Superior temporal gyrus (tissue), 1 donor: ENCODE measurements at regions not wholly inside any gene's neighbourhood (a gene's known extent, or its start where the extent isn't known, plus 50 kb on each side); places are given as distances from the start of the nearest gene placed in this dataset.
"Not testable (repeated sequence)": the region's sequence is repeated elsewhere in the genome, so short reads cannot be mapped to it uniquely, and the experiment has no call there.

ENCODE experiments used
- DNase-seq: peaks from one replicate; pipeline ENCODE4 v3.0.0-alpha.2; 2016; ENCODE audit errors: extremely low spot score

- no peak for DNase-seq
Measured at GRCh38 chr2:228793116-228793515, 478.0 kb downstream of the PID1 start.

DNA sequence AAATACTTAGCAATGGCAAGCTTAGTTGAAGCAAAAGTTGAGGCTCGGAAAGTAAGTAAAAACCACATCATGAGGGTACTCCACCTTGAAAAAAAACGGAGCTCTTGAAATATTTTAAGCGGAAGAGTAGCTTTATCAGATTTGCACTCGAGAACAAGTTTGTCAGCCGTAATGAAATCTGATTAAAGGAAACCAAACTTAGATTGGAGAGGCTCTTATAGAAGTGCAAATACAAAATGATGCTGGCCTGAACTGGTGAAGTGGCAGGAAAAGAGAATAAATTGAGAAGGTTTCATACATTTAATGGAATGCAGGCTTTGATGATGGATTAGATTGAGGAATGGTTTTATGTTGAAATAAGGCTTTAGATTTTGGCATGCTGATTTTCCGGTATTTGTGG is 484.2 kb downstream of the PID1 start:
- no peak for DNase-seq

DNA sequence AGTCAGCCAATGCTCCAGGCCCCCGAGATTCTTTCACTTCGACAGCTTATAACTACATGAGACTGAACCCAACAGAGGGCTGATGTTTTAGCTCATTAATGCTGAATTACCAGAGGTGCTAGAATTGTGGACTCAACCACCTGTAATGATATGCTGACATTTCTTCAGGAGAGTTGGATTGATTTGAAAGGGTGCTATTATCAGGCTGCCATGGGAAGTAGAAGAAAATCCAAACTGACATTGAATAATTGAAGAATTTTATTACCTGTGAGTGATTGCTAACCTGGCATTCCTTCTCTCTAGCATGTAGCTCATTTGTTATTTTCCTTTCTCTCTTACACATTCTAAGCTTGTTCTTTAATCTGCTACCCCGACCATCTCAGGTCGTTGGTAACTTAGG is 488.8 kb downstream of the PID1 start:
- no peak for DNase-seq

DNA sequence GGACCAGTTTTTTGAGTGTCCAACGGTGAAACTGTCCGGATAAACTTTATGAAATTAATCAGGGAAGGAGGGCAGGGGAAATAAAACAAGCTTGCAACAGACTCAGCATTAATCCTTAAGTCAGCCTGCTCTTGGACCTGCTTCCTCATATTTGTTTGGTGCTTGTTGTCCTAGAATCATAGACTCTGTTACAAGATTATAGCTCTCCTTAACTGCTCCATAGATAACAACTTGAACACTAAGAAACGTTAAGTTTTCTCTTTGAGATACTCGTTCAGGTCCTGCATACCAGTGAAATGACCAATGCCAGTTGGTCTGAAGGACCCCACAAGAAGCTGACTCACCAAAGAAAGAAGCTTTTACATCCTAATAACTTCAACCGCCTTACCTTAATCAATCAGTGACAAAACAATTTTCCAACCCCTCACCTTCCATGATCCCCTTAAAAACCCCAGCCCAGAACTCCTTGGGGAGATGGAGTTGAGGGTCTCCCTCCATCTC is 493.2 kb downstream of the PID1 start:
- DNase-seq: no peak

DNA sequence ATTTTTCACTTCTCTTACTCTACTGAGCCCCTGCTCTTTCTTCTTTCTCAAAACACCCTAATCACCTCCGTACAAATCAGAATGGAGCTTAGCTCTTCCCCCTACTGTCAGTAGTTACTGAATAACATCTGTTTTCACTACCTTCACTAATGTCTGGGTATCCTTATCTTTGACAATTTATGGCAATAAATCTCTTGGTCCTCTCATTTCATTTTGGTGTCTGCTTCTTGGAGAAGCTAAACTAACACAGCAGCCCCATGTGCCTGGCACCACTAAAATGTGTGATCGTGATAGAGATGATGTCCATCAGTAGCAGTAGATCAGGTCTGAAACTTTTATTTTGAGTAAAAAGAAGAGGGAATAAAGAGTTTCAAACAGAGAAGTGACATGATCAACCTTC is 496.5 kb downstream of the PID1 start:
- no peak for DNase-seq

- no peak for DNase-seq
Measured at GRCh38 chr2:228771774-228772173, 499.3 kb downstream of the PID1 start.

- no peak for DNase-seq
Measured at GRCh38 chr2:228771315-228771714, 499.8 kb downstream of the PID1 start.

DNA sequence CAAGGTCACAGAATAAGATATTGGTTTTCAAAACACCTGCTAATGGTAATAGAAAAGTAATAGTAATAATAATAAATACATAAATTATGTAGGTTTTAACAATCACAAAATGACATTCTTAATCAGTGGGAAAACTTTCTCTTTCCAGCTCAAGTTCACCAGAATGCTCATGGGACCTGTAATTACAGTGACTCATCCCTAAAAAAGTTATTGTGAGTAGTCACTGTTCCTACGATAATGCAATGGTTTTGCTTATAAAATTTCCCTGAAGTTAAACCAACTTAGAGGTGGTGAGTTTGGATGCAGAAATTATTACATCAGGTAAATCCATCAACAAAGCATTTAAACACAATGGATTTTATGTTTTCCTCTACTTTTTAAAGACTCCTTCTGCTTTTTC is 502.3 kb downstream of the PID1 start:
- no peak for DNase-seq

DNA sequence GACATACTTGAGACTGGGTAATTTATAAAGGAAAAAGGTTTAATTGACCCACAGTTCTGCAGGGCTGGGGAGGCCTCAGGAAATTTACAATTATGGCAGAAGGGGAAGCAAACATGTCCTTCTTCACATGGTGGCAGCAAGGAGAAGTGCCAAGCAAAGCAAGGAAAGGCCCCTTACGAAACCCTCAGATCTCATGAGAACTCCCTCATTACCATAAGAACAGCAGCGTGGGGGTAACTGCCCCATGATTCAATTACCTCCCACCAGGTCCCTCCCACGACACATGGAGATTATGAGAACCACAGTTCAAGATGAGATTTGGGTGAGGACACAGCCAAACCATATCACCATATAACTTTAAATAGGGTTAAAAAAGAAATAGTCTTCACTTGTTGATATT is 502.9 kb downstream of the PID1 start:
- not testable (repeated sequence) for DNase-seq

DNA sequence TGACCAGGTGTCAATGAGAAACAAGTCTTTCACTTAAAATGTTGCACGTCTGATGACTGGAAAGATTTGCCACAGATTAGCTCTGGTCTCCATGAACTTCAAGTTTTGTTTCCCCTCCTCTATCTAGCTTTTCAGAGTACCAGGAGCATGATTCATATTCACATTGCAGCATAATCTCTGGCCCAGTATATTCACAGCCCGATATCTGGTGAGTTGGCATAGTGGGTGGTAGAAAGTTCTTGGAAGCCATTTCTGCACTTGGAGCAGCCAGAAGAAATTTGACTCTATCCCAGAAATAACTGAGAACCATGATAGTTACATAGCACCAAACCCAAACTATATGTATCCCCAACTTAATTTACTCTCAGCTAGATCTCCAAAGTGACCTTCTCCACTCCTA is 503.9 kb downstream of the PID1 start:
- no peak for DNase-seq

- DNase-seq: no peak
Measured at GRCh38 chr2:228763379-228763981, 507.6 kb downstream of the PID1 start.

- no peak for DNase-seq
Measured at GRCh38 chr2:228762565-228762964, 508.5 kb downstream of the PID1 start.

GRCh38 chr2:228755661-228756060 is 515.4 kb downstream of the PID1 start:
- DNase-seq: not testable (repeated sequence)

DNA sequence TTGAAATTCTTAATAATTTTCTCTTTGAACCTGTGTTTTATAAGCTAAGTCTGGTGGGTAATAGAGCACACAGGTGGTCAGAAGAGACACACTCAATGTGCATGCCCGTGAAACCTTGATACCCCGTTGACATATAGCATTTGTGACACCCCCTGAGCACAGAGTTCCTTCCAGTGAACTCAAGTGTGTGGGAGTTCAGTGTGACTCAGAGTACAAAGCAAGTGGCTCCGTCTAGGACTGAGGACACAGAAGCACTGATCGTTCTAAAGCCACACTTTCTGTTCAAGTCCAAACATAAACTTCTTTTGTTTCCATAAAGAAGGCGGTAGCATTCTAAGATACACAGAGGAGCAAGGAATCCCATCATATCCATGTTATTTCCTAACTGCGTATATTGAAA is 523.6 kb downstream of the PID1 start:
- no peak for DNase-seq

DNA sequence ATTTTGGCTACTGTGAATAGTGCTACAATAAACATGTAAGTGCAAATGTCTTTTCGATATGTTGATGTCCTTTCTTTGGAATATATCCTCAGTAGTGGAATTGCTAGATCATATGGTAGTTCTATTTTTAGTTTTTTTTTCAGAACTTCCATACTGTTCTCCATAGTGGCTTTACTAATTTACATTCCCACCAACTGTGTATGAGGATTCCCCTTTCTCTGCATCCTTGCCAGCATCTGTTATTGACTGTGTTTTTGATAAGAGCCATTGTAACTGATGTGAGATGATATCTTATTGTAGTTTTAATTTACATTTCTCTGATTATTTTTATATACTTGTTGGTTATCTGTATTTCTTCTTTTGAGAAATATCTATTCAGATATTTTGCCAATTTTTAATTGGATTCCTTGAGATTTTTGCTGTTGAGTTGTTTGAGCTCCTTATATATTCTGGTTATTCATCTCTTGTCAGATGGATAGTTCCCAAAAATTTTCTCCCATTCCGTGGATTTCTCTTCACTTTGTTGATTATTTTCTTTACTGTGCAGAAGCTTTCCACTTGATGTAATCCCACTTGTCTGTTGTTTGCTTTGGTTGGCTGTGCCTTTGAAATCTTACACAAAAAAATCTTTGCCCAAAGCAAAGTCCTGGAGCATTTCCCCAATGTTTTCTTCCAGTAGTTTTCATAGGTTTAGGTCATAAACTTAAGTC is 532.3 kb downstream of the PID1 start:
- DNase-seq: no peak

GRCh38 chr2:228735697-228736096 is 535.4 kb downstream of the PID1 start:
- no peak for DNase-seq

DNA sequence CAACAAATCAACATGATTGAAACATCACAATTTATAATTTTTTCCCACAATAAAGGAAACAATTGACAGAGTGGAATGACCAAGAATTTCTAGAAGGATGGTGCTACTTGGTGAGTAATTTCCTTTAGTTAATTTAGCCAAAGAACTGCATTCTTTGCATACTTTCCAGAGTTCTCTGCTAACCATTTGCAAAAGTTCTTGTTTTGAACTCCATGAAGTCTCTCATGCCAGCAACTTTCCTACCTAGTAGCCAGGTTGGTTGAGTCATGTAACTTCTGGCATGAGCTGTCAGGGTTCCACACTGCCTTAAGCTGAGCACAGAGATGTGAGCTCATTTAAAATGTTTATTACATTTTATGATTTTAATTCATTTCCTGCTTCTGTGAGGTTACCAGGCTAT is 539.6 kb downstream of the PID1 start:
- DNase-seq: no peak

- no peak for DNase-seq
Measured at GRCh38 chr2:228728961-228729360, 542.1 kb downstream of the PID1 start.

- no peak for DNase-seq
Measured at GRCh38 chr2:228725031-228725430, 543.5 kb upstream of the SPHKAP start.

DNA sequence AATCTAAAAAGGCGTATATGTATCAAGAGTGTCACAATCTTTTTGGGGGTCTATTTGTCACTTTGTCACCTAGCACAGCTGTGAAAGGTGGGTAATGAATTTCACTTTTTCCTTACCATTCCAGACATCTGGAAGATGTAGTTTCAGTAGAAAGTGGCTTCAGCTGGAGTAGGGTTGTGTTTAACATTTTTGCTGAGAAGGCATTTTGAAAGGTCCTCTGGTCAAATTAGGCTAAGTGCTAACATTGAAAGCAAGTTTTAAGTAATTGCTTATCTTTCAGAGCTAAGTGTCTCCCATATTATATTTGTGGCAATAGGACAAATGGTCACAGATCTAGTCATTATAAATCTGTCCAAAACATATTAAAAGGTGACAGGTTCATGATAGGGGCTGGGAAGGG is 542.1 kb upstream of the SPHKAP start:
- no peak for DNase-seq

DNA sequence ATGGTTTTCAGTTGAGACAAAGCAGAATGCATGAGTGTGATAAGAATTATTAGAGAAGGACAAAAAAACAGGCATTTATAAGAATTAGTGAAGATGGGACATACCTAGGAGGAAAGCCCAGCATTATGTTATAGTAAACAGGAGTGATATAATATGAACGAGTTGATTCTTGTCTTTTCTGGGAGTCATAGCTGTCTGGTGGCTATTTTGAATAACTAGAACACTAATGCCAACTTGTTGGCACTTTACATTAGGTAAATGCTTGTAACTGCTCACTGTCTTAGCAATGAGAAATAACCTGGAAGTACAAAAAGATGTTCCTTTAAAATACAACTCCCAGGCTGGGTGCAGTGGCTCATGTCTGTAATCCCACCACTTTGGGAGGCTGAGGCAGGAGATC is 540.8 kb upstream of the SPHKAP start:
- DNase-seq: no peak

DNA sequence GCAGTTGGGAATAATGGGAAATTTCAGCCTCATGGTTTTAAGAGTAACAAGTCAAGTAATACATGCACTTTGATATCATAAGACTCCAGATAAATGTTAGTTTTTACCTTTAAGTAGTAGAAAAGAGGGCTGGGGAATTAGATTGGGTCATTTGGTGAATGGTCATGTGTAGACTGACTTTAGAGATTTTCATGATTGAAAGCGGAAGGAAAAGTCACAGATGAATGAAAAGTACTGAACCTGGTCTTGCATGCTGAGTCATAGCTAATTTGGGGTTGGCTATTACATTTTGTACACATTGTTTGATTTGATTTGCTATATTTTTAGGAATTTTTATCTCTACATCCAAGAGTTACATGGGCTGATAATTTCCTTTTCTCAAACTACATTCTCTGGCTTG is 539.4 kb upstream of the SPHKAP start:
- DNase-seq: no peak

- DNase-seq: no peak
Measured at GRCh38 chr2:228709788-228710371, 528.4 kb upstream of the SPHKAP start.
